ENCODE measurements at regions not wholly inside any gene's neighbourhood (a gene's known extent, or its start where the extent isn't known, plus 50 kb on each side); places are given as distances from the start of the nearest gene placed in this dataset.

DNA sequence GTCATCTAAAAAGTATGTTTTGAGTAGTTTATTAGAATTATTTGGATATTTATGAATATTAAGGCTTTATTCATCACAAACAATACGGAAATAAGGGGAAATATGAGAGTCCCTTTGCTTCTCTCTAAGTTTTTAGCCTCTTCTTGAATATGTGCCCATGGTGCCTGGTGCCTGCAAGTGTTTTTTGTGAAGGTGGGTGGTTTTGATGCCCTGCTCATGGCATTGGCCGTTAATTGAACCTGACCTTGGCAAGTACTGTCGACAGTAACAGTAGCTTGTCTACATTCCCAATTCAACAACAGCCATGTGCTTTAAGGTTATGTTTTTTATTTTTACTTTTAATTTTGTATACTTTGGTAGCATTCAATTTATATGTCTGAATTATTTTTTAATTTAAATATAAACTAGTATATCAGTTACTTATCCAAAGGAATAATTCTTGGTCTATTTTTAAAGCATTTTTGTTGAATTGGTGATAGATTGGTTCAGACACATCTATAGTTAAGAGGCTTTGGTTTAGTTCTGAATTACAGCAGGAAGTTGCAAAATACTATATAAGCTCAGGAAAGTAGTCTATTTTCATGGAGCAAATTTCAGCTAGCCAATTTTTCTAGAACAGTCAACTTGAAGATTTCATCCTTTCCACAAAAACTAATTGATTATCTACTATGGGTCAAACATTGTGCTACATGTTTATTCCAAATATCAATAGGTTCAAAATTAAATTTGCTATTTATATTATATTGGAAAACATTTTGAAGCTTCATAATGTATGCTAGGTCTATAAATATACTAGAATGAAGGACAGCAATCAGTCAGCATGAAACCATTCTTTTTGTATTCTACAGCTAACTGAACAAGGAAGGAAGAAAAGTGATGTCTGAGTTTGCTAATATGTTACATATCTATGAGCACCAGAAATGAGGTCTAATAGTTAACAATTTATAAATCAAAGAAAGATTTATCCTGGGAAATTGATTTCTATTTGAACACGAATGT is 184.4 kb downstream of the MRPL39 start:
- DNase-seq: no peak

- no peak for DNase-seq
These were observed 185.8 kb downstream of the MRPL39 start for GRCh38 chr21:25421321-25422028.

GRCh38 chr21:25420831-25421230 is 186.4 kb downstream of the MRPL39 start:
- DNase-seq: no peak

GRCh38 chr21:25416669-25417068 is 190.6 kb downstream of the MRPL39 start:
- no peak for DNase-seq

GRCh38 chr21:25412100-25412499 is 195.2 kb downstream of the MRPL39 start:
- DNase-seq: no peak

DNA sequence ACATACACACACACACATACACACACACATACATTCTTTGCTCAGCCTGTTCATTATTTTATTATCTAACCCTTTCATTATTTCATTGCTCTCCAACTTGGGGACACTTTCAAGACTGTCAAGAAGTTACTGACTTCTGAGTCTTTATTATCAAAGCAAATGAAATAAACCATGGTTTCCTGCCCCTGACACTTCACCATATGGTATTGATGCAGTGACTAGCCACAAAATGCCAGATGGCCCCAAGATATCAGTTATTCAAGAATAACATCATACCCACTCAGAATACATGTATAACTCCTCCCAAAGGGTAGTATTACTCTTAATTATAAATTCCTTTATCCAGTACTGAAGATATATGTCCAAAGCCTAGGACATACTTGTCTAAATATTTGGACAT is 197.3 kb downstream of the MRPL39 start:
- no peak for DNase-seq

GRCh38 chr21:25408666-25409065 is 198.6 kb downstream of the MRPL39 start:
- DNase-seq: no peak

GRCh38 chr21:25406887-25407579 is 200.2 kb downstream of the MRPL39 start:
- no peak for DNase-seq

GRCh38 chr21:25405984-25406383 is 201.3 kb downstream of the MRPL39 start:
- no peak for DNase-seq

DNA sequence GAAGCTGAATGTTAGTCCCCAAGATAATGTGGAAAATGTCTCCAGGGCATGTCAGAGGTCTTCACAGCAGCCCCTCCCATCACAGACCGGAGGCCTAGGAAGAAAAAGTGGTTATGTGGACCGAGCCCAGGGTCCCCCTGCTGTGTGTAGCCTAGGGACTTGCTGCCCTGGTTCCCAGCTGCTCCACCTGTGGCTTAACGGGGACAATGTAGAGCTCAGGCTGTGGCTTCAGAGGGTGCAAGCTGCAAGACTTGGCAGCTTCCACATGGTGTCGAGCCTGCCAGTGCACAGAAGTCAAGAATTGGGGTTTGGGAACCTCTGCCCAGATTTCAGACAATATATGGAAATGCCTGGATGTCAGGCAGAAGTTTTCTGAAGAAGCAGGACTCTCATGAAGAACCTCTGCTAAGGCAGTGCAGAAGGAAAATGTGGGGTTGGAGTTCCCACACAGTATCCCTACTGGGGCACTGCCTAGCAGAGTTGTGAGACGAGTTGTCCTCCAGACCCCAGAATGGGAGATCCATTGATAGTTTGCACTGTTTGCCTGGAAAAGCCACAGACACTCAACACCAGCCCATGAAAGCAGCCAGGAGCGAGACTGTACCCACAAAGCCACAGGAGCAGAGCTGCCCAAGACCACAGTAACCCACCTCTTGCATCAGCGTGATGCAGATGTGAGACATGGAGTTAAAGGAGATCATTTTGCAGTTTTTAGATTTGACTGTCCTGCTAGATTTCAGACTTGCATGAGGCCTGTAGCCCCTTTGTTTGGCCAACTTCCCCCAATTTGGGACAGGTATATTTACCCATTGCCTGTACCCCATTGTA is 204.9 kb downstream of the MRPL39 start:
- DNase-seq: no peak

GRCh38 chr21:25400427-25400826 is 206.9 kb downstream of the MRPL39 start:
- DNase-seq: no peak

- DNase-seq: no peak
These were observed 208.7 kb downstream of the MRPL39 start for GRCh38 chr21:25398630-25399029.

DNA sequence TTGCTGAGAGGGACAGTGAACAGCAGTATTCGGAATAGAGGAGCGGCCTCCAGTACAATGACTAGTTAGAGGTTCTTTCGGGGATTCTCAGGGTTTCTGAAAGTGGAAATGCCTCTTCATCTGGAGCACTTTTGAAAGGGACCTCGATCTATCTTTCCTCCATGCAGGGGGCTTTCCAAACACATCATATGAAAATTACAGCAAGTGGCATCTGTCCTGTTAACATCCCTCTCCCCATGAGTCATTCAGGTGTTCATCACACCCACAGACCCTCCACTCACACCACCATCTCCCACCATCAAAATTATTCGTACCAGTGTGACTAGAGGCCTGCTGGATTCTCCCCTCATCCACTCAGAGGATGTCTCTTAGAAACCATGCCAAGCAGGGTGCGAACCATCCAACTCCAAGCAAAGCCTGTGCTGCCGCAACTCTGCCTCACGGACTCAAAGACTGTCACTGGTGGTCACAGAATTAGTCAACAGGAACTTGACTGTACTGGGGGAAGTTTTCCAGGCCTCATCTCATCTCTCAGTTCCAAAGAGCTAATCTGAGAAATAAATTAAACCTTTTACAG is 211.1 kb downstream of the MRPL39 start:
- DNase-seq: no peak

DNA sequence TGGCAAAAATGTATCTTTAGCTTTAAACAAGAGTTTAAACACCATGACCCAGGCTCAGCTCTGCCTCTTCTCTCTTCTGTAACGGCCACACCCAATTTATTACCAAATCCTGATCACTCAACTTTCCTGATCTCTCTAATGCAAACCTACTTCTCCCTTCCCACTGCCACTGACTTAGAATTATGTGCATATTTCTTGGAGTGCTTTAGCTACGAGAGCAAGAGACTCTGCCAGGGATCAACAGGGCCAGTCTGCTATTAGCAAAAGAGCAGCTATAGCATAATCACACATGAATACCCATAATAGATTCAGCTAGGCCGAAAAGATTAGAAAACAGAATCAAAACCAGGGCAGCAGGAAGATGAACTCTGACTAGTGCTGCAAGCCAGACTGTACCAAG is 215.5 kb downstream of the MRPL39 start:
- DNase-seq: no peak

DNA sequence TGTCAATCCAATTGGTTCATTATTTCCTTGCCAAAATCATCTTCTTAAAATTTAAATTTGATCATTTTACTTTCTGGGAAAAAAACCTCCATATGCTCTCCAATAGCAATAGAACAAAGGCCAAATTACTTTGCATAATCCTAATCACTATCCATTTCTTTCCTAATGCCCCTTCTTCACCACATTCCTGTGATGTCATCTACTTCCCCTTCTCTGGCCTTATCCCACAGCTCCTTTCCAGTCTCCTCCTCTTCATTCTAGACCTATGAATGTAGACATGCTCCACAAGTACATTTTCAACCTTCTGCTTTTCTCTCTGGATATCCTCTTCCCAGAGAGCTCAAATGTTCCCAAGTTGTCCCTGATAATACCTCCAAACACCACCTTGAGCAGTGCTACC is 216.6 kb downstream of the MRPL39 start:
- no peak for DNase-seq

GRCh38 chr21:25387665-25388064 is 219.6 kb downstream of the MRPL39 start:
- no peak for DNase-seq

DNA sequence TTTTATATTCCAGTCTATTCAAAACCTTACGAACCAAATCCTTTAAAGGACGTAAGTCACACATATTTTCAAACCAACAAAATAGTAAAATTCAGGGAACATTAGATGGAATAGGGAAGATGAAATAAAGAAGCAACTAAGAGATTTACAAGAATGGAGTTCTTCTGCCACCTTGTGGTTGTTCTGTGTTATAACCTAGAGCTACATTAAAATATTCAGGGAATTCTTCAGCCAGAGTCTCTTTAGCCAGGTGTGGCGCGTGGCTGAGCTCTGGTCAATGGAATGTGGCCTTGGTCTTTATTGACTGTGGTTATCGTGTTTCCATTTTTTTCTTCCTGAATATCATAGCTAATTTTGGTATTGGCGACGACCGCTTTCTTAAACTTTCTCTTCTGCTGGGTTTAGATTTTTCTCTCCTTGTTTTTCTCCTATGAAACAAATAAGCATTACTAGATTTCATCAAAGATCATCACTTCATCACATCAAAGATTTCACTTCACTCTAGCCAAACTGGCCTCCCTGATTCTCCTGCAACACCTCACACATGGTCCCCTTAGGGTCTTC is 221.3 kb downstream of the MRPL39 start:
- DNase-seq: peak; percentile 36

GRCh38 chr21:25385341-25385740 is 221.9 kb downstream of the MRPL39 start:
- DNase-seq: no peak

DNA sequence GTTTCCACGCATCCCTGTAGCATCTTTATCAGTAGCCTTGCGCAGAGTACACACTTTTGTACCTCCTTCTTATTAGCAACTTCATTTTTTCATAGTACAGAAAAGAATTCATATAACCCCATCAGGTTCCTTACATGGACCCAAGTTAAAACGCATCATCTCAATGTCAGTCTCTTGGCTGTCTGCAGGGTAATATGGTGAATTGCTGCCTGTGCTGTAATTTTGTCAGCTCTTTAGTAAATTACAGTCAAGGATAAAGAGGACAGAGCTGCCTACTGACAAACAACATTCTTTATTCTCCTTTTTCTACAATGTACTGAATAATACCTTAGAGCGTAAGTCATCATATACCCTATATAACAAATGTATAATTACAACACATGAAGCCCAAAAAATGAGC is 222.5 kb downstream of the MRPL39 start:
- no peak for DNase-seq

- no peak for DNase-seq
These were observed 223.7 kb downstream of the MRPL39 start for GRCh38 chr21:25383545-25383944.

- no peak for DNase-seq
These were observed 225.3 kb downstream of the MRPL39 start for GRCh38 chr21:25381936-25382452.

Data from hindlimb muscle (tissue), 1 donor.